Esophagus muscularis mucosa (tissue), 4 donors: ENCODE measurements at regions not wholly inside any gene's neighbourhood (a gene's known extent, or its start where the extent isn't known, plus 50 kb on each side); places are given as distances from the start of the nearest gene placed in this dataset.

Source experiments
- DNase-seq: peaks from one replicate; pipeline ENCODE4 v3.0.0-alpha.2; 2017; ENCODE audit errors: extremely low spot score
- H3K27ac ChIP-seq, 4 donors: fragments of 200-600 bp; sonication (generic); replicated peaks in 1 of 4; 1 replicate in 3 of 4; 2 replicates in 1 of 4; pipeline ENCODE4 v1.5.1; 2016 to 2019; ENCODE audit warnings: mild to moderate bottlenecking in 1 of 4
- H3K27me3 ChIP-seq, 4 donors: fragments of 200-600 bp; sonication (generic); one replicate each; pipeline versions ENCODE4 v1.5.1 to v1.6.0; 2016 to 2019
- H3K36me3 ChIP-seq, 4 donors: fragments of 200-600 bp; sonication (generic); one replicate each; pipeline ENCODE4 v1.5.1; 2016 to 2019
- H3K4me1 ChIP-seq, 4 donors: fragments of 200-600 bp; sonication (generic); one replicate each; pipeline ENCODE4 v1.5.1; 2016 to 2019
- H3K4me3 ChIP-seq, 4 donors: fragments of 200-600 bp; sonication (generic); 1 replicate in 2 of 4; 2 replicates in 2 of 4; pipeline ENCODE4 v1.5.1; 2016 to 2019; ENCODE audit warnings: mild to moderate bottlenecking in 4 of 4, moderate library complexity in 1 of 4
- H3K9me3 ChIP-seq, 4 donors: fragments of 200-600 bp; sonication (generic); 1 replicate in 3 of 4; 2 replicates in 1 of 4; pipeline ENCODE4 v1.5.1; 2016 to 2019
- CTCF ChIP-seq, 3 experiments: fragments of 200-600 bp in 2 of 3; fragments of 450-650 bp in 1 of 3; sonication (generic) in 2 of 3; IDR thresholded peaks; one replicate each; pipeline ENCODE4 v1.5.1; 2017 to 2019; ENCODE audit warnings: antibody characterized with exemption in 3 of 3, mild to moderate bottlenecking in 2 of 3, moderate library complexity in 1 of 3
- EP300 ChIP-seq: sonication (generic); formaldehyde crosslinking; IDR thresholded peaks from one replicate; pipeline ENCODE4 v1.6.1; 2017; ENCODE audit warnings: antibody characterized with exemption
- POLR2A ChIP-seq: fragments of 450-650 bp; IDR thresholded peaks from one replicate; pipeline ENCODE4 v1.6.1; 2017; ENCODE audit warnings: antibody characterized with exemption, moderate library complexity, mild to moderate bottlenecking, low read depth
- POLR2AphosphoS5 ChIP-seq, 2 donors: sonication (generic); formaldehyde crosslinking; IDR thresholded peaks; one replicate each; pipeline ENCODE4 v1.6.1; 2017; ENCODE audit warnings: antibody characterized with exemption in 2 of 2
- WGBS: methylation state at CpG from one replicate; pipeline ENCODE4 v1.1.5; 2018; 5-methylcytosine and 5-hydroxymethylcytosine counted together
- intact Hi-C: fragments of 100-400 bp; cut with DNase I; formaldehyde crosslinking; loops from one replicate; pipeline ENCODE4 v1.15.1; 2023

GRCh38 chr3:127040216-127040615, 57.3 kb downstream of the PLXNA1 start:
- H3K27me3 ChIP-seq = no peaks in the 10 kb centered on the region
- peaks cover 4 to 31% (median 20%) of the 10 kb centered on the region in 4 donors for H3K4me1 ChIP-seq
- intact Hi-C loops = no loop called here
- no peak overlapping the region for H3K4me3 ChIP-seq
- no peak overlapping the region for H3K27ac ChIP-seq
- no peak for DNase-seq
- no peaks in the 10 kb centered on the region for H3K36me3 ChIP-seq
- TF ChIP-seq CTCF (IDR thresholded peaks at IDR 0.05) (no peak), POLR2AphosphoS5 (IDR thresholded peaks at IDR 0.05) (no peak), POLR2A (no peak), EP300 (no peak)
- 83% methylated on average over 2 of the region's 4 CpGs for WGBS
- H3K9me3 ChIP-seq = no peaks in the 10 kb centered on the region

DNA sequence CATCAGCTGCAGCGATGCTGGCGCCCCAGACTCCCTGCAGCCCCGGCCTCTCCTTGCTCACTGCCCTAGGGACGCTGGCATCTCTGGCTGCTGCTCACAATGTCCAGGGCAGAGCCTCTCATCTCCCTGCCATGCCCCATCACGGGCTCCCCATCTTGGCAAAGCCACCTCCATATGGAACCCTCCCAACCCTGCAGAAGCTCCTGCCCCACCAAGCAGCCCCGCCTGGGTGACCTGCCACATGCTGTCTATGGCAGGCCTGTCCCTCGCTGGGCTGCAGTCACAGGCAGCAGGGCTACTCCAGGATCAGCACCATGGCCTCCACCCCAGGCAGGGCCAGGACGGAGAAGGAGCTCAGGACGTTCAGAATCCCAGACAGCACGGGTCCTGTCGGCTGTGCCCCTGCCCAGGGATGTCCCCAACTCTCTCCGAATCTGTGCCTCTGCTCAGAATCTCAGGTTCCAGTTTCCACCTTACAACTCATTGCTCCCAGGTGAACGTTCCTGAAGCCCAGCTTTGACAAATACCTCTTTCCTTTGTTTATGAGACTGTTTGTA, 58.4 kb downstream of the PLXNA1 start:
- intact Hi-C loops = no loop called here
- Histone ChIP-seq H3K36me3 (no peaks in the 10 kb centered on the region), H3K27me3 (no peaks in the 10 kb centered on the region), H3K4me3 (no peak overlapping the region), H3K27ac (no peak overlapping the region), H3K4me1 (peaks cover 4 to 33% (median 28%) of the 10 kb centered on the region in 4 donors), H3K9me3 (no peaks in the 10 kb centered on the region)
- WGBS = 95% methylated on average over 11 of the region's 13 CpGs
- DNase-seq = no peak
- no peak for TF ChIP-seq POLR2A
- no peak for TF ChIP-seq POLR2AphosphoS5 (IDR thresholded peaks at IDR 0.05)
- no peak for TF ChIP-seq EP300
- no peak for TF ChIP-seq CTCF (IDR thresholded peaks at IDR 0.05)

DNA sequence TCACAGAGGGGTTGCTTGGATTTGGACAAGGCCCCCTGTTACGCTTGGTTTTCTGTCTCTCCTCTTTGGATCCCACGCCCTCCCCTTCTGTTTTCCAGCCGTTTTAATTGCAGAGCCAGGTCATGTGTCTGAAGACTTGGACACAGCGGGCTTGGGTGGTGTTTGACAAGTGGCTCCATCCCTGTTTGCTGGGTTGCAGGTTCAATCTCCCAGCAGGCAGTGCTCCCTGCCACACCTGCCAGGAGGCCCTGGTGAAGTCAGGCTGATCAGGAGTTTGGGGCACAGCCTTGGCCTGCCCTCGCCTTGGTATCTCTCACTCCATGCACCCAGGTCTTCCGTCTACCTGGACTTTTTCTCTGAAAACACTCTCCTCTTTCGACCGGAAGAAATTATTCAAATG, 59.0 kb downstream of the PLXNA1 start:
- H3K9me3 ChIP-seq = no peaks in the 10 kb centered on the region
- DNase-seq = no peak
- no peaks in the 10 kb centered on the region for H3K36me3 ChIP-seq
- WGBS = 89% methylated on average over 8 of the region's 8 CpGs
- H3K4me1 ChIP-seq = peaks cover 4 to 33% (median 28%) of the 10 kb centered on the region in 4 donors
- no peaks in the 10 kb centered on the region for H3K27me3 ChIP-seq
- no peak overlapping the region for H3K27ac ChIP-seq
- no peak for TF ChIP-seq CTCF (IDR thresholded peaks at IDR 0.05)
- no peak for TF ChIP-seq EP300
- TF ChIP-seq POLR2A = no peak
- no peak for TF ChIP-seq POLR2AphosphoS5 (IDR thresholded peaks at IDR 0.05)
- intact Hi-C loops = no loop called here
- H3K4me3 ChIP-seq = no peak overlapping the region

DNA sequence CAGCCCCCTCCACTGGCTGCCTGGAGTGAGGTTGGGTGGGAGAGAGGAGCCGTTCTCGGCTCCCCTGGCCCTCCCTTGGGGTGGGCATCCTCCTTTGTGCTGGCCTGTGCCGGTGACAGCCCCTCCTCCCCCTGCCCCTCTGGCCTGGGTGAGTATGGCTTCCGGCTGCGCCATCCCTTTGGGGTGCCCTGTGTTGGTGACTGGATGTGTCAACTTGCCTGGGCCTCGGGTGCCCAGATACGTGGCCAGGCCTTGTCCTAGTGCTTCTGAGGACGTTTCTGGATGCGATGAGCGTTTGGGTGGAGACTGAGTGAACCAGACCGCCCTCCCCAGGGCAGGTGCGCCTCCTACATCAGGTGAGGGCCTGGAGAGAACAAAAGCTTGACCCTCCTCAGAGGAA, 59.7 kb downstream of the PLXNA1 start:
- TF ChIP-seq EP300 = no peak
- no peak for TF ChIP-seq POLR2A
- no peak for TF ChIP-seq CTCF (IDR thresholded peaks at IDR 0.05)
- TF ChIP-seq POLR2AphosphoS5 (IDR thresholded peaks at IDR 0.05) = no peak
- Histone ChIP-seq H3K4me1 (peaks cover 4 to 33% (median 28%) of the 10 kb centered on the region in 4 donors), H3K9me3 (no peaks in the 10 kb centered on the region), H3K4me3 (no peak overlapping the region), H3K27ac (peak overlapping the region in 1 of 4 donors; percentile 74), H3K27me3 (no peaks in the 10 kb centered on the region), H3K36me3 (no peaks in the 10 kb centered on the region)
- intact Hi-C loops = no loop called here
- no peak for DNase-seq
- WGBS = 88% methylated on average over 7 of the region's 12 CpGs

- Histone ChIP-seq H3K36me3 (no peaks in the 10 kb centered on the region), H3K9me3 (no peaks in the 10 kb centered on the region), H3K27me3 (no peaks in the 10 kb centered on the region), H3K27ac (peak overlapping the region in 3 of 4 donors; percentile 51 to 74 (median 73)), H3K4me1 (peaks cover 4 to 33% (median 28%) of the 10 kb centered on the region in 4 donors), H3K4me3 (no peak overlapping the region)
- intact Hi-C loops = no loop called here
- DNase-seq = no peak
- TF ChIP-seq CTCF (IDR thresholded peaks at IDR 0.05) (no peak), POLR2A (no peak), EP300 (no peak), POLR2AphosphoS5 (IDR thresholded peaks at IDR 0.05) (no peak)
- 64% methylated on average over 17 of the region's 17 CpGs for WGBS
These were observed 60.2 kb downstream of the PLXNA1 start for GRCh38 chr3:127043041-127043641.
